HUES64 (cell line): ENCODE measurements at regions not wholly inside any gene's neighbourhood (a gene's known extent, or its start where the extent isn't known, plus 50 kb on each side); places are given as distances from the start of the nearest gene placed in this dataset.

Source experiments
- H3K27ac ChIP-seq: 2 replicates; pipeline ENCODE4 v1.7.0; 2013; ENCODE audit warnings: low read depth, low read length, inconsistent platforms
- H3K27me3 ChIP-seq: 2 replicates; pipeline ENCODE4 v1.6.1; 2013; ENCODE audit warnings: mild to moderate bottlenecking, low read length; ENCODE audit not compliant: insufficient read depth
- H3K36me3 ChIP-seq: 2 replicates; pipeline ENCODE4 v1.6.1; 2013; ENCODE audit warnings: mild to moderate bottlenecking, low read length; ENCODE audit not compliant: insufficient read depth
- H3K4me1 ChIP-seq: 2 replicates; pipeline ENCODE4 v1.6.1; 2013; ENCODE audit warnings: mild to moderate bottlenecking, low read length, moderate library complexity; ENCODE audit not compliant: insufficient read depth
- H3K4me3 ChIP-seq: 2 replicates; pipeline ENCODE4 v1.5.1; 2013; ENCODE audit warnings: mild to moderate bottlenecking, low read length, moderate library complexity
- H3K9ac ChIP-seq: 2 replicates; pipeline ENCODE4 v1.6.1; 2013; ENCODE audit warnings: mild to moderate bottlenecking, low read depth, low read length
- H3K9me3 ChIP-seq: 2 replicates; pipeline ENCODE4 v1.6.1; 2013; ENCODE audit warnings: low read depth, low read length; ENCODE audit not compliant: insufficient read depth
- WGBS: fragments of 150-250, 120-280 bp; methylation state at CpG from one replicate; pipeline ENCODE4 v1.1.7; 2013; ENCODE audit warnings: missing lambda C conversion rate; 5-methylcytosine and 5-hydroxymethylcytosine counted together

DNA sequence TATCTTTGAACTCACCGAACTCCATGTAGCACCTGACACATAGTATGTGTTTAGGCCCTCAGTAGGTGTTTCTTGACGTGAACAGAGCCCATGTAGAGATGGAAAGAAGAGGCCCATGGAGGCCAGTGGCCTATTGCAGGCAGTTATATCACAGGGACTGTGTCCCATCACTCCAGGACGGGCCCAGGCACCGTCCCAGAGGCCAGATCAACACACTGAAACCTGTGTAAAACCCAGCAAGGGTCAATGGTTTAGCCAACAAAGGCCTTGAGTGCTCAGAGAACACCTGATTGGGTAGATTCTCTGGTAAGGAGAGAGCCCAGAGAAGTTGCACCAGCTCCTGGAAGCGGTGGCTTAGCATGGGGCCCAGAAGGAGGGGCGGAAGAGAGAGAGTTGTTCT, 82.8 kb downstream of the INHBB start:
- 78% methylated on average over 6 of the region's 6 CpGs for WGBS
- no peak overlapping the region for H3K27ac ChIP-seq
- no peaks in the 10 kb centered on the region for H3K9me3 ChIP-seq
- H3K27me3 ChIP-seq: peaks cover 35% of the 10 kb centered on the region
- no peaks in the 10 kb centered on the region for H3K36me3 ChIP-seq
- H3K4me3 ChIP-seq: no peak overlapping the region
- H3K4me1 ChIP-seq: peaks cover 21% of the 10 kb centered on the region
- H3K9ac ChIP-seq: no peak overlapping the region

DNA sequence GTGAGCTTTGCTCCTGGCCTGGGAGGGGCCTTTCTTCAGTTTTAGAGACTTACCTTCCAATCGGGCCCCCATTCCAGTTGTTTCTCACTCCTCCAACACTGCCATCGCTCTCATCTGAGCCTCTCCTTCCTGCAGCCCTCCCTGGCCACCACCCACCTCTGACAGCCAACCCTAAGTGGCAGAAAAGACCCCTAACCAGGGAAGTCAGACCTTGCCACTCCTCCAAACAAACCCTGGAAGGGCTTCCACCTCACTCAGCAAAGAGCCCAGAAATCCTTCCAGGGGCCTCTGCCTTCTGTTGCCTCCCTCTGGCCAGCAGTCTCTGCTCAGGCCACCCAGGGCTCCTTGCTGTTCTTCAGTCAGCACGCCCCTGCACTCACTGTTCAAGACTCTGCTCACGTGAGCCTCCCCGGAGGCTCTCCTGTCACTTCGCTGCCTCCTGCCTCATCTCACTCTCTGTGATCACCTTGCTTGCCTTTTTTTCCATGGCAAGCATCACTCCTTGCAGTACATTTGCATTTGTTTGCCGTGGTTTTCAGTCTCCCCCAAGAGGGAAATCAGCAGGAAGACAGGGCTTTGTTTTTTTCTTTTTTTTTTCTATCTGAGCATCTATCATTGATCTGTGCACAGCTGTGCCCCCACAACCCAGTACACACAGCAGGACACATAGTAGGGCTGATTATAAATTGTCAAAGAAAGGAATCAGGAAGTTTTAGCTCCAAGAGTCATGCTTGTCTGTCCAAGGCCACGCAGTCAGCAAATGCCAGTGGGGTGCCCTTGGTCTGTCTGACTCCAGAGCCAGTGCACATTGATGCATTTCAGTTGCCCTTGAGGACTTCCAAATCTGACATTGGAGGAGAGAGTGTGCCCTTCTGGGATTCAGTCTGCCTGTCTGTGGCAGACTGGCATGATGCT, 83.9 kb downstream of the INHBB start:
- H3K27me3 ChIP-seq: peaks cover 38% of the 10 kb centered on the region
- no peak overlapping the region for H3K27ac ChIP-seq
- H3K4me3 ChIP-seq: no peak overlapping the region
- 31% methylated on average over 8 of the region's 8 CpGs for WGBS
- H3K9ac ChIP-seq: no peak overlapping the region
- H3K36me3 ChIP-seq: no peaks in the 10 kb centered on the region
- no peaks in the 10 kb centered on the region for H3K9me3 ChIP-seq
- peaks cover 29% of the 10 kb centered on the region for H3K4me1 ChIP-seq

DNA sequence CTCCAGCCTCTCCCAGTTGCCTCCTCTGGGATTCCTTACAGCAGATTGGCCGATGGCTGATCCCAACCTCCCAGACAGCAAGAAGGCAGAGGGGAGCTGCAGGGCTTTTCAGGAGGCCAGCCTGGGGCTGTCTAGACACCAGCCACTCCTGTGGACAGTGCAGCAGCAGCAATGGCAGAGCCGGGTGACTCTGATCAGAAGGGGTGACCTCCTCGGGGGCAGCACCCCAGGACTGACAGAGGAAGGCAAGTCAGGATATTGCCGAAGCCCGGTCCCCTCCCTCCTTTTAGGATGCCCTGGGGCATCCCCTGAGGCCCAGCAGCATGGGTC, 84.5 kb downstream of the INHBB start:
- H3K36me3 ChIP-seq: no peaks in the 10 kb centered on the region
- H3K9me3 ChIP-seq: no peaks in the 10 kb centered on the region
- peaks cover 44% of the 10 kb centered on the region for H3K27me3 ChIP-seq
- H3K27ac ChIP-seq: no peak overlapping the region
- 78% methylated on average over 5 of the region's 5 CpGs for WGBS
- no peak overlapping the region for H3K4me3 ChIP-seq
- no peak overlapping the region for H3K9ac ChIP-seq
- H3K4me1 ChIP-seq: peaks cover 33% of the 10 kb centered on the region

GRCh38 chr2:120430957-120431356, 85.0 kb downstream of the INHBB start:
- Histone ChIP-seq H3K9me3 (no peaks in the 10 kb centered on the region), H3K27ac (no peak overlapping the region), H3K36me3 (no peaks in the 10 kb centered on the region), H3K9ac (no peak overlapping the region), H3K4me3 (no peak overlapping the region), H3K4me1 (peaks cover 33% of the 10 kb centered on the region), H3K27me3 (peaks cover 49% of the 10 kb centered on the region)
- 90% methylated on average over 6 of the region's 6 CpGs for WGBS

DNA sequence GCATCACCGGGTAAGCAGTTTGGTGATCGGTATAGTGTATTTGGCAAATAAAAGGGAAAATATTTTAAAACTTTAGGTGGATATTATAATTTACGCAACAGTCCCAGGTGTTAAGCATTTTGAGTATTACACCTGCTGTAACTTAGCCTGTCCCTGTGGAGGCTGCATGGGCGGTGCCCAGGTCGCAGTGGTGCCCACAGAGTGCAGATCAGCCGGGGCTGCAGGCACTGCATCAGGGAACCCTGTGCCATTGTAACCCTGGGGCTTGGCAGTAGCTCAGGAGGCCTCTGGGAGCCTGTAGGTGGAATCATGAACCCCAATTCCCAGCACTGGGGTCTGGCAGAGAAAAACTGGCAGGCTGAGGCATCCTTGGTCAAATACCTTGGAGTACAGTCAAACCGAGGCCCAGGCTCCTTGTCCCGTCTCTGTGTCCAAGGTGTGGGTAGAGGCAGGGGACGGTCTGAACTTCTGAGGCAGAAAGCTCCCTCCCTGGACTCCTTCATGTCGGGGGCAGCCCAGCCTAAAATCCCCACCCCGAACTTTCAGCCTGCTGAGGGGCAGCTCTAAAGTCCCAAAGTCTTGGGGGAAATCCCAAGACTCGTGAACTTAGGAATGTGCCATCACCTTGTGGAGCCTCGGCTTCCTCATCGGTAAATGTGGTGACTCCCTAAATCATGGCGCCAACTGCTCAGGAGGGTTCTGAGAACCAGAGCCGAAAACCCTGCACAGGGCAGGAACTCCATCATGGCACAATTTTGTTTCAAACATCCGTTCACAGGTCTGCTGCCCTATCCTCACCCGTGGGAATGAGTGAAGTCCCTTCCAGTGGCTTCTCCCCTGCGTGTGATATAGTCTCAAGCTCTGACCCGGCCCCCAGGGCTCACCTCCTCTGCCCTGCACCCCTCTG, 85.7 kb downstream of the INHBB start:
- Histone ChIP-seq H3K27ac (no peak overlapping the region), H3K4me1 (peaks cover 33% of the 10 kb centered on the region), H3K9ac (no peak overlapping the region), H3K36me3 (no peaks in the 10 kb centered on the region), H3K9me3 (no peaks in the 10 kb centered on the region), H3K4me3 (no peak overlapping the region), H3K27me3 (peaks cover 53% of the 10 kb centered on the region)
- WGBS: 92% methylated on average over 20 of the region's 20 CpGs

GRCh38 chr2:120432293-120432975, 86.5 kb downstream of the INHBB start:
- H3K4me1 ChIP-seq: peaks cover 33% of the 10 kb centered on the region
- no peak overlapping the region for H3K9ac ChIP-seq
- H3K27ac ChIP-seq: no peak overlapping the region
- peaks cover 58% of the 10 kb centered on the region for H3K27me3 ChIP-seq
- H3K9me3 ChIP-seq: no peaks in the 10 kb centered on the region
- no peak overlapping the region for H3K4me3 ChIP-seq
- WGBS: 89% methylated on average over 24 of the region's 24 CpGs
- no peaks in the 10 kb centered on the region for H3K36me3 ChIP-seq

GRCh38 chr2:120432976-120433815, 87.3 kb downstream of the INHBB start:
- peaks cover 62% of the 10 kb centered on the region for H3K27me3 ChIP-seq
- WGBS: 92% methylated on average over 17 of the region's 17 CpGs
- no peak overlapping the region for H3K4me3 ChIP-seq
- no peaks in the 10 kb centered on the region for H3K9me3 ChIP-seq
- no peak overlapping the region for H3K9ac ChIP-seq
- peaks cover 33% of the 10 kb centered on the region for H3K4me1 ChIP-seq
- no peaks in the 10 kb centered on the region for H3K36me3 ChIP-seq
- no peak overlapping the region for H3K27ac ChIP-seq

DNA sequence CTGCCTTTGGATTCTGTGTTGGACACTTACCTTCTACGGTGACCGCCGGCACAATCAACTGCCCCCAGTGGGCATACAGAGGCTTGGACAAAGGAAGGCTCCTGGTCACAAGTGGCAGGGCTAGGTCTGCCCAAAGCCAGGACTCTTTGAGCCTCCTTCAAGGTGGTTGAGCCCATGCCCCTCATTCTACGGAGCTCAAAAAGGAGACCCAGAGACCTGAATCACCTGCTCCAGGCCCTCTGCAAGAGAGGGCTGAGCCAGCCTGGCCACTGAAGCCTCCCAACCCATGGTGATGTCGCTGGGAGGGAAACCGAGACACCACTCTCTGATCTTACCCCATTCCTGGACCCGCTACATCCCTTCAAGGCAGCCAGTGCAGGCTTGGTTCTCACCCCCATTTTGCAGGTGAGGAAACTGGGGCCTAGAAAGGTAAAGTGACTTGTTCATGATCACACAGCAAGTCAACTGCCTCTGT, 87.9 kb downstream of the INHBB start:
- Histone ChIP-seq H3K9me3 (no peaks in the 10 kb centered on the region), H3K4me3 (no peak overlapping the region), H3K36me3 (no peaks in the 10 kb centered on the region), H3K4me1 (peaks cover 30% of the 10 kb centered on the region), H3K27ac (no peak overlapping the region), H3K27me3 (peaks cover 68% of the 10 kb centered on the region), H3K9ac (no peak overlapping the region)
- WGBS: 95% methylated on average over 7 of the region's 7 CpGs

DNA sequence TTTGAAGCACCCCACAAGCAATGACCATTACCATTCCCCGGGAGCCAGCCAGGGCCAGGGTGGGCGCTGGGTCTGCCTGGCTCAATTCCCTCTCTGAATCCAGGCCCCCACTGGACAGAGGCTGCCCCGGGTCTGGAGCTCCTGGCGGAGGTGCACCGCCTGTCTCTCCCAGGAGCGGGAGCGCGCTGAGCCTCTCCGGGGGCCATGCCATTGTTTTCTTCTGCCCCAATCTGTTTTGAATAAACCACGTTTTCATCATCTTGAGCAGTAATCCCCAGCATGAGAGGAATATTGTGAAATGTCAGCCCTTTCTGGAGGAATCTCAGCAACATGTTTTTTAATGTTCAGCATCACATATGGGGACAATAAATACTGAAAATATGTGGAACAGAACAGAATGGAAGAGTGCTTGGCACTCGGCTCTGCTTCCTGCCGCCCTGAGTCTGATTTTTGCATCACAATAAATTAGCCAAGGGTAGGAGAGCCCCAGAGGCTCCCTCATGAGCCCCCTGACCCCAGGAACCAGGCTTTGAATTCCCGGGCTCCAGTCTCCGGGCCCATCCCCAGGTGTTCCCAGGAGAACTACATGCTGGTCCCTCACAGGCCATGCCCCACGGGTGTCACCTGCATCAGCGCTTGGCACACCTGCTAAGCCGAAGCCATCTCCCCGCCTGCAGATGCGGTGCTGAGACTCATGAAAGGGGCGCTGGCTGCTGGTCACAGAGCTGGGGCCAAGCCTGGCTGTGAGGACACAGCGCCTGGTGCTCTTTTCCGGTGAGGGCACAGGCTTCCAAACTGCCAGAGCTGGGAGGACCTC, 88.8 kb downstream of the INHBB start:
- 62% methylated on average over 22 of the region's 22 CpGs for WGBS
- Histone ChIP-seq H3K9ac (no peak overlapping the region), H3K9me3 (no peaks in the 10 kb centered on the region), H3K36me3 (no peaks in the 10 kb centered on the region), H3K4me3 (no peak overlapping the region), H3K4me1 (peaks cover 22% of the 10 kb centered on the region), H3K27me3 (peaks cover 77% of the 10 kb centered on the region), H3K27ac (no peak overlapping the region)
